HG03060 (cell line): ENCODE measurements at regions not wholly inside any gene's neighbourhood (a gene's known extent, or its start where the extent isn't known, plus 50 kb on each side); places are given as distances from the start of the nearest gene placed in this dataset.

Experiments
- ATAC-seq: cut with Tn5 transposase; IDR thresholded peaks from one replicate; pipeline ENCODE4 v1.9.1; 2021; ENCODE audit warnings: low read depth, moderate number of reproducible peaks; ENCODE audit not compliant: unreplicated experiment

DNA sequence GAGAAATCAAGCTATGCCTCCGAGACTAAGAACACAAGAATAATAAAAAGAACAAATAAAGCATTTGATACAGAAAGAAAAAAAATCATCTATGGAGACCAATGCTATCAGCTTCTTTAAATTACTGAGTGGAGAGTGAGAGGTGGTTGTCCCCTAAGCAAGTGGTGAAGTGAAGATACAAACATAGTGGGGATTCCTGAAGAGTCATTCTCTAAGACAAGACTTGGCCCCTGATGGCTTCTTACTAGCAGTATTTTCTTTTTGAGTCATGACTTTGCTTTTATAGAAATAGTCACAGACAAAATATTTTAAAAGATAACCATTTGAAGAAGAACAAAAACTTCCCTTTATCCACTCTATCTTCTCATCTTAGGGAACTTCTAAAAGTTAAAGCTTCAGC lies 261.4 kb upstream of the PRDM1 start:
- no peak for ATAC-seq

DNA sequence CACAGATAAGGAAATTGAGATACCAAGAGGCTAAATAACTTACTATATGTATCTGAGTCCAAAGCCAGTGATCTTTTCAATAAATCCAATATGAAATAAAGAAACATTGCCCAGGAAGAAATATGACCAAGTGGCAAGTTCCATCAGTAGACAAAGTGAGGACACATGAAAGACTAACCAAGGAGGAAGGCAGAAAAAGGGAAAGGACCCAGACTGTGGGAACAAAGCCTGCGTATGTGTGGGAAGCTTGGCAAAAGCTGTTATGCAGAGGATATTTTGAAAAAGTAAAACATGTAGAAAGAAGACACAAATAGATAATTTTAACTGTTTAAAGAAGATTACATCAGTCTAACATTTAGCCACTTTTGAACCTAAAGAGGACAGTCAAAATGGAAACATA lies 264.4 kb upstream of the PRDM1 start:
- ATAC-seq = no peak

DNA sequence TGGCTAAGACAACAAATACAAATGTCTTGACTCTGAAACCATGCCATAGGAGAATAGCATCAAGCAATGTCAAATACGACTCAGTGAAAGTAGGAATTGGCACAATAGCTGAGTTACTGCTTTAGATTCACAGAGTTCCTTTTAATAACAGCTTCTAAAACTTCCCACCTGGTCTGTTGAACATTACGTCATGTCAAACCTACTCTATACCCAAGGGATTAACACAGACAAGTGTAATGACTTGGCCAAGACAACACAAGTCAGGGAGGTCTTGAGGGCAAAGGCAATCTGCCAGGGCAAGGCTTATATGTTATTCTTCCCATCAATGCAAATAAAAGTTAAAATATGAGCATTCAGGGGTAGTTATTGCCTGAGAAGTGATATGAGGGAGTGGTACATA lies 265.1 kb upstream of the PRDM1 start:
- ATAC-seq = no peak

DNA sequence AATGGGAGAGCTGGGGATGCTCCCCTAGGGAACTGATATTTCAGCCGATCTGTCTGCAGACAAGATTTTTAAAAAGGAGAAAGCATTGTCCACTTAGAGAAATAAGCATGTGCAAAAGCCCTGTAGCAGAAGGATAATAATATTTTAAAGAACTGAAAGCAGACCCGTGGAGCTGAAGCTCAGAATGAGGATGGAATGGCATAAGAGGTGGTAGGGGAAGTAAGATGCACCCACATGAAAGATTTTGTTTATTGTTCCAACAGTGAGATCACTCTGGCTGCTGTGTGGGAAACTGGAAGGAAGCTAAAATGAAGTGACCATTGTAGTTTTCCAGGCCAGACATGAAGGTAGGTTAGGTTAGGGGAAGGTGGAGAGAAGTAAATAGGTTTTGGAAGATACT lies 266.4 kb upstream of the PRDM1 start:
- no peak for ATAC-seq

DNA sequence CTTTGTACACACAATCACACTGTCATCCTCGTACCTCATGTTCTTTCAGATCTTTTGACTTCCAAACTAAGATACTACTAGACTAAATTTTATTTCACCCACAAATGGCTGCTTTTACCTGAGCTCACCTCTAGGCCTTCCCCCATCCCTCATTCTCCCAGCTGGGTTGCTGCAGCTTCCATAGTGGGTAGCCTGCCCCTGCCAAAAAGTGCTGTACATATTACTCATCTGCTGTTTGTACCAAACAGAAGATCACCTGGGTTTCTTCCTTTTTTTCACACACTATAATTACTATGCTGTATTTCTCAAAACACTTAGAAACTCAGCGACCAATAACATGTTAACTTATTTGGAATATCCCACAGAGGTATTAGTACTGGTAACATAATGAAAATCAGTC lies 267.6 kb upstream of the PRDM1 start:
- ATAC-seq = no peak

DNA sequence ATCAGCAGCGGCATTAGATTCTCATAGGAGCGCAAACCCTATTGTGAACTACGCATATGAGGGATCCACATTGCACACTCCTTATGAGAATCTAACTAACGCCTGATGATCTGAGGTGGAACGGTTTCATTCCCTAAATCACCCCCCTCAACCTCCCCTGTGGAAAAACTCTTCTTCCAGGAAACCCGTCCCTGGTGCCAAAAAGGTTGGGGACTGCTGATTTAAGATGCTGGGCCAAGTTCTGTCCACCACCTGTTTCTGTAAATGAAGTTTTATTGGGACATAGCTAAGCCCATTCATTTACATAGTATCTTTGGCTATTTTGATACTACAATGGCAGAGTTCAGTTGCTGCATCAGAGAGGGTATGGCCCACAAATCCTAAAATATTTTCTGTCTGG lies 268.2 kb upstream of the PRDM1 start:
- no peak for ATAC-seq

DNA sequence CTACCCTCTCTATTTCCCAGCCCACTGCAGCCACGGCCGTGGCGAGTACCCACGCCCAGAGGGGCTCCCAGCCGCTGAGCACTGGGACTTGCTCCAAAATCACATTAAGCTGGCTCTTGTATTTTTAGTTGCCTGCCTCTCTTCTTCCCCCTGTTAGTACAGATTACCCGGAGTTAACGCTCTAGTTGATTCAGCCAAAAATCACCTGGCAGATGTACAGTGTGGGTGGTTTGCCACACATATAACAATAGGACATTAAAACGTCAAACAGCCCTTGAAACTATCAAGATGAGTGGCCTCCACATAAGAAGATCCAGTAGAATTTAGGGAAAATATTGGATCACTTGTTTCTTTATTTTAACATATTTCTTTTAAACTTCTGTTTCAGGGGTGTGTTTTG lies 268.8 kb upstream of the PRDM1 start:
- ATAC-seq = no peak

DNA sequence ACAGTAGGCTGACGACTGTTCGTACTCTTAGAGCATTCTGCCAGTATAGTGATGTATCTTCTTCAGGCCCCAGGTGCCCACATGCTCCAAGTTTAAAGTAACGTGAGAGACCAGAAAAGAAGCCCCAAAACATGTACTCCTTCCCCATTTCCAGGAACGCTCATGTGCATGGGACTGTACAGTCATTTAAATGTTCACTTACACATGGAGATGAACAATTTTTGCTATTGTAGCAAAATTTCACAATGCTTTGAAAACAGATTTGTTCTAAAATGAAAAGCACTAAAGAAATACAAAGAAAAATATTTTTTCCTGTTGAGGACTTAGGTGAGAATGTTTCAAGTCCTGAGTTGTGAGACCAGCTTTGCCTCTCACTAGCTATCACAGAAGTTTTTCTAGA lies 269.3 kb upstream of the PRDM1 start:
- no peak for ATAC-seq

DNA sequence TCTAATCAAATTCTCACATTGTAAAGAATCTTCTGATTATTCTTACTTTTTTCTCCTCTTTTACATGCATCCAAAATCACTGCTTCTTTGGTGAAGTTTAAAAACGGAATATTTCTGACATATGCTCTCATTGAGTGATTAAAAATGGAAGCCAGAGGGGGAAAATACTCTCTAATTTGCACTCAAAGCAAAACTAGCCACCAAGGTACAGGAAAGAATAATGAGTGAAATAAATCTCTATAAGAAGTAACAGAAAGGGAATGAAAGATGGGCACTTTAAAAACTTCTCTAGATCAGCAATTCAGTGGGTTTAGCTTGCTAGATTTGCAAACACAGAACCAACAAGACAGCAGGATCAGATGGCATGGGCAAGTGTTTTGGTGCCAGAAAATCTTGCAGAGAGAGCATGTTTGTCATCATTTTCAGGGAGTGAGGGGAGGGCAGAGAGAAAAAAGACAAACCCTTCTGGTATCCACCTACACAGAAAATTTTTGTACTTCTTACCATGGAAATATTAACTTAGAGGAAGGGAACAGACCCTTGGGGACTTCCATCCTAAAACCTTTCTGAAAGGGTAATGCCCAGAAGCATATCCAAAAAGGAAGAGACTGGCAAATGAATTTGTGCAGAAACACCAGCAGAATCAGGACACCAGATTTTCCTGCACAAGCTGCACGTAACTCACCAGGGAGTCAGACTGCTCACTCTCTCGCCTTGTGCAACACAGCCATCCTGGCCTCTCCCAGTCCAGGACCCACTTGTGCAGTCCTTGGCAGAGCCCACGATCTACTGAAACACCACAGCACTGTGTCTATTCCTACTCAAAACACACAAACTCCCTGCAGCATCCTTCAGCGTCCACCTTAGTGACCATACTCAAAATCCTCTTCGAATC lies 270.2 kb upstream of the PRDM1 start:
- no peak for ATAC-seq

DNA sequence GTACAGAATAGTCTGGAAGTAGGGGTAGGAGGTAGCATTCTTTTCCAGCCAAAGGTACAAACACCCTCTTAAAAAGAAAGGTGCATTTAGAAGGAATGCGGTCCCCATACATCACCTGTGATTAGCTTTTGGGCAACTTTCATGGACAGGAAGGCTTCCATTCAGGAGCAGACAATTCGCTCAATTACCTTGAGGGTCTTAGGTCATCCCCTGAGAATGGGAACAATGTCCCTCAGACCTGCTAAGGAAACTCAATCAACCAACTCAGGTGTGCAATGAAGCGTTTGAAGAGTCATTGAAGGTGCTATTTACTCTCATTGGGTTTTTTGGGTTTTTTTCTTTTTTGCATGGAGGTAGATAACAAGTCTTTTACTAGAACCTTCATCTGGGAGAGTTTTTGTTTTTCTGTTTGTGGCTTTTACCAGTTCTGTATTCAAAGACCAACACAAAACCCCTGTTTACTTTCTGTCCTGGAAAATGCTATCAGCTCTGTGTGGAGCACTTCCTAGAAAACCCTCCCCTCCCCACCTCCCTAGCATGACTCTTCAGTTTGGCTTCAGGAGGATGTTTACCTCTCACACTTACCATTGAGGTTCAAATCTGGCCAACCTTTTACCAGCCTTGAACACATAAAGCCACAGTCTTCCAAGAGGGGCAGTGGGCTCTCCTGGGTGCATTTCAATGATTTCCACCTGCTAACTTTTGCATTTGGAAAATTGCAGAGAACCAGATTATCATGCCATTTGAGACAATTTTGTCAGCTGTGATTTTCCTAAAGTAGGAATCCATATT lies 271.2 kb upstream of the PRDM1 start:
- no peak for ATAC-seq

DNA sequence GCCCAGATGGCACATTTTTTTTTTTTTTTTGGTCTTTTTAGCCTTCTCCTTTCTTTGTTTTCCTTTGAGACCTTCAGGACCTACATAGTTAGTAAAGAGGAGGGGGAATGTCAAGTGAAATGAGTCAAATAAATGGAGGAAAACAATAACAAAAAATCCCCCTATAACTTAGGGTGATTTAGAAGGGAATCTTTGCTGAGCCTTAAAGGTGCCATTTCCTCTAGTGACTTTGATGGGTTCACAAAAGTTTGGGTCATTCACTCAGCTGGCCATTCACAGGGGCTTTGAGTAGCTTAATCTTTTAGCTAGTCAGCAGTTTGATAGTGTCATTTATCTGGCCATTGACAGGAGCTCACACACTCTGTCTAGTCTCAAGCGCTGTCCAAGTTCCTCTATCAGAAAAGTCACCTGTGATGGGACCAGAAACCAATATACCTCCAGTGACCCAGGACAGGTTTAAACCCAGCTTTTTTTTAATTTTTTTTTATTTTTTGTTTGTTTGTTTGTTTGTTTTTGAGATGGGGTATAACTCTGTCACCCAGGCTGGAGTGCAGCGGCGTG lies 275.1 kb upstream of the PRDM1 start:
- no peak for ATAC-seq

DNA sequence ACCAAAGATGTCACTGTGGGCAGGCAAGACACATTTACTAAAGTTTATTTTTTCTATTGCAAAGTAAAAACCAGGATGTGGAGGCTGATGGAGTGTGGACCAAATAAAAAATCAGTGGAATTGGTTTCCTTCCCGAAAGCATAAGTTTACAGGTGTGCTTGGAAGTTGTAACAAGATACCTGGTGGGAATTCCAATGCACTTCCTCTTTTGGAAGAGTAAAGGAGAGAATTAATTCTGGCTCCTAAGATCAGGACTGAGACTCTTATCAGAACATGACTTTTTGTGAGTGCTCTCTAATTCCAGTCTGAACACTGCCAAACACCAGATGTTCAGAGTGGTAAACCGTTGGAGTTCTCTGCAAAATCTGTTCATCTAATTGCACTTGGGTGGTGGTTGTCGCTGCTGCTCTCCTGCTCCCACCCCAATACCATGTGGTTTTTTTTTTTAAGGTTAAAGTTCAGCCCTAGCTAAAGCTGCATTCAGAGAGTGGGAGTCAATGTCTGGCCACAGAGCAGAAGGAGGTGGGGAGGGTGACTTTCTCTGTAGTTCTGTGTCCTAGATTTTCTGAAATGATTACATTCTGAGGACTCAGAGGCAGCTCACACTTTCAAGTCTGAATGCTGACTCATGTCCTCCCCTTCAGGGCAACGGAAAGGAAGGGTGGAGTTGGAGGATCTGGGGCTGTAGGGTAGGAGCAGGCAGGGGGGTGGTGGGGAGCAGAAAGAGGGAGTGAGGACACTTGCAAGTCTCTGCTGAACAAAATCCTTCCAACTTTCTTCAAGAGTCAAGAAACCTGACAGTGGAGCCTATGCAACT lies 275.8 kb upstream of the PRDM1 start:
- no peak for ATAC-seq

DNA sequence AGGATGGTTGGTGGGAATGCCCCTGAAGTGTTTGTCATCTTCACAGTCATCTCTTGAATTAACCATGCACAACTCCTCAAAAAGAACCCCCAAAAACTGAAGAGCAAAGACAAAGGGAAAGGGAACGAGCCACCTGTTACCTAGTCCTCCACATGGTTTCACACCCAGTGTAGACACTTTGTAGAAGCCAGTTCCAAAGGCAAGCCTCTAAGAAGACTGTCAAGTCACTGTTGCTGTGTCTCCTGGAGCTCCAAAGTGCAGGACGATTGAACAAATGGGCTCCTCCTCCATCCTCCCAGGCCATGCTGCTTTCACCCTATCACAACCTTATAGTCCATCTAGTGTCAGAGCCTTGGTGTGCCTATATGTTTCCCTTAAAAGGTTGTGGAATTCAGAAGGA lies 277.6 kb upstream of the PRDM1 start:
- no peak for ATAC-seq

DNA sequence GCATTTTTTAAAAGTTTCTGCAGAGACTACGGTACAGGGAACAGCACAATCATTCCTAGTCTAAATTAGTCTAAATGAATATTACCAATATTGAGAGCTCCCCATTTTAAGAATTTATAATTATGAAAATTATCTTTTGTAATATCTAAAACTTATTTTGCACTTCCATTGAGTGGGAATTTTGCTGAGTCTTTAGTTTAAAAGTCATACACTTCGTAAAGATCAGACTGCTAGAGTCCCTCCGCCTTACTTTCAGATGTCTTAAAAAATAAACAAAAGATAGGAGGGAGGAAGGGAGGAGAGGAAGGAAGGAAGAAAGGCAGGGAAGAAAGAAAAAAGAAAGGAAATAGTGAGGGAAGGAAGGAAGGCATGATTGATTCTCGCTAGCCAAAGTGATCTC lies 278.2 kb upstream of the PRDM1 start:
- ATAC-seq = no peak

DNA sequence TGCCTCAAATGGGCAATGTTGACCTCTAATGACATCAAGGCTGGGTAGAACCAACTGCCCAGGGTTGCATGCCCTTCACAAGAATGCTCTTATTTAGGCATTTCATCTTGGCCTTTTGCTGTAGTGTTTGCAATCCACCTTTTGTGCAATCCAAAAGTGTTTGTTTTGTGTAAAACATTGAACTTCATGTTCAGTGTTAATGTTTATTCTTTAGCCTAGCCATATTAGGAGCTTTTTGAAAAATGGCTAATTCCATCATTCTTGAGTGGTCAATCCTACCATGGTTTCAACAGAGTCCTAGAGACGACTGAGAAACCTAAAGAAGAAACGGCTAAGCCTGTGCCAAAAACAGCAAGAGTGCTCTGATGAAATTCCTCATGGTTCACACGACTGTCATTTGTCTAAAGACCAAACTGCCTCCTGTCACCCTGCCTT lies 279.6 kb upstream of the PRDM1 start:
- no peak for ATAC-seq

DNA sequence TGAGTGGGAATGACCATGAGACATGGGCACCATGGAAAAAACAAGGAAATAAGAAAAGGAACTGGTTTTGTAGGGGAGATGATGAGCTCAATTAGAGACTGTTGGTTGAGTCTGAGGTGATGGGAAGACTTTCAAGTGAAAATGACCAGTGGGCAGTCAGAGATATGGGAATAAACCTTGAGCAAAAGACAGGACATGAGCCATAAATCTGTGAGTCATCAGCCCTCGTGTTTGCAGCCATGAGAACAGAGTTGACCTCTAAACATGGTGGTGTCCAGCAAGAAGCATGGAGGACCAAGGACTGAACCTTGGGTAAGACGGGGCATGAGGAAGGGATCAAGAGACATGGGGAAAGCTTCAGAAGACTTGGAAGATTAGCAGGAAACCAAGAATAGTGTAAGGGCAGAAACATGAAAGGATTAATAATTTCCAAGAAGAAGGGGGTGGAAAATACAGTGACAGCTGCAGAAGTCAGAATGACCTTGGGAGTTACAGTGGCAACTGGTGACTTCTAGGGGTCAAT lies 280.6 kb upstream of the PRDM1 start:
- ATAC-seq = no peak

DNA sequence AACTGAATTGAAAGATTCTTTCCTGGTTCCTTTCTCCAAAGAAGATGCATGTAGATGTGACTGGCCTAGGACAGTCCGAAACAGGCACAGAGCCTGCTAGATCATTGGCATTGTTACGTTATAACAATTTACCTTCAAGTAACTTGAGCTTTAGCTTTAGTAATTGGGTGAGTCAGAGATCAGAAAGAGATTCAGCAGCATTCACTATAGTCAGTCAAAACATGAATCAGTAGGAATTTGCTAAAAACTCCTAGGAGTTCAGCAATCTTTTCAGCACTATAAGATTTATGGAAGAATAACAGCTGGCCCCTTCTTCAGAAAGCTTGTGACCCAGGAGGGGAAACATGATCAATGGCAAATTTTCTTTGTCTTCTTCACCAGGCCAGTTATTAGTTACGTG lies 281.7 kb upstream of the PRDM1 start:
- ATAC-seq = no peak

DNA sequence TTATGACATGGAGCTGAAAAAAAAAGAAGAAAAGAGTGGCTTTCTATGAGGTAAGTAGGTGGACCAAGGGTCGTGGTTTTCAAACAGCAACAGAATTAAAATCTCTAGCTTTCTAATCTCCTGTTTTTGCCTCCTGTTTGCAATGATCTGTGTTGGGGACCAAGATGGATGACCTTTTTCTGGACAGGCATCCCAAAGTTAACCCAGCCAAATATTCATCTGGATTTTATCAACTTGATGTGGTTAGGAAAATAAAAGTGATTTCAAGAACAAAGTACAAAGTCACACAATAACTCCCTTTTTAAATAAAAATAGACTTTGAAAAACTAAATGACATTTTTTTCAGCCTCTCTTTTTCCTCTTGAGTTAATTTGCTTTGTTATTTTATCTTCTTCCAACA lies 282.1 kb upstream of the PRDM1 start:
- no peak for ATAC-seq

DNA sequence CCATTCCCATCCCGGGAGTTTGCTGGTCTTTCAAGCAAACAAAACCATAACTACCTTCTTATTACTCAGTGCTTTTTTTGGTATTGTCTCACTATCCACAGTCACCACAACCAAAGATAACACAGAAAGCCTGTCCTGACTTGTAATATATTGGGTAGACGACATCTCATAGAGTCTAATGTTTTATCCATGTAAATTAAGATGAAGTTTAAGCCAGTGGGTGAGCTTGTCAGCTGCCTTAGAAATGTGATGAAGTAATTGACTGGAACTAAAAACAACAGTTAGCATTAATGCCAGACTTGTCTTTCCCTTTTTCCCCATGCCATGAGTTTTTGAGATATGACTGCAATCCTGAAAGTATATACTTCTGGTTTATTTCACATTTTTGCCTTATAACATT lies 282.7 kb upstream of the PRDM1 start:
- ATAC-seq = no peak

DNA sequence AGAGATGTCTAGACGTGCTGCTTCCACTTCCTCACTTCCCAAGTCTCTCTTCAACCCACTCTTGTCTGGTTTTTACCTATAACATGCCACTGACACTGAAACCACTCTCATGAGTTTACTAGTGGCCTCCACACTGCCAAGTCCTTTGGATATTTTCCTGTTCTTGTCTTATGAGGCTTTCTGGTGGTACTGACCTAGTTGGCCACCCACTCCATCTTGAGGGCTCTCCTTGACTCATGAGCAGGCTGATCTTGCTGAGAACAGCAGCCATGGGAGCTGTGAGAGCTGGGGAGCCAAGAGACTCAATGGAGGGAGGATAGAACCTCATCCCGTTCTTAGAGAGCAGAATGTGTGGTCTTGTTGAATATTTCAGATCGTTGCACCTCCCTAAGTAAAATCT lies 283.4 kb upstream of the PRDM1 start:
- no peak for ATAC-seq

DNA sequence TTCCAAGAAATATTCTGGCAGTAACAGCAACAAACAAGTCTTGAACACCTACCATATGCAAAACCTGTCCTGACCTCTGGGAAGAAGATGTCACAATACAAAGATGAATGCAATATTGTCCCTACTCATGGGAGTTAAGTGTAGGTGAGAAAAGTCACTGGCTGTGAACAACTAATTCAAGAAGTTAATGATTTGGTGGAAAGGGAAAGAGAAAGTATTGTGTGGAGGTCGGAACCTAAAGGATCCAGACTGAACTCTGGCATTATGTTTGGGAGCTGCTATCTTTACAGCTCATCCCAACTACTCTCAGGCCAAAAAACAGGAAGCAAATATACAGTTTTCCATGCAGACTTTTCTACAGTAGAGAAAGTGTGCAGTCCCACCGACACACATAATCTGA lies 285.3 kb upstream of the PRDM1 start:
- no peak for ATAC-seq
